GM12874 (cell line): ENCODE measurements at regions not wholly inside any gene's neighbourhood (a gene's known extent, or its start where the extent isn't known, plus 50 kb on each side); places are given as distances from the start of the nearest gene placed in this dataset.

Experiments
- CTCF ChIP-seq: IDR thresholded peaks from 2 replicates; pipeline ENCODE4 v1.5.1; 2011; ENCODE audit warnings: low read depth, mild to moderate bottlenecking, control low read depth, low read length, moderate library complexity; ENCODE audit not compliant: insufficient read depth

GRCh38 chr2:16258350-16258749 lies 318.0 kb downstream of the MYCN start:
- no peak for TF ChIP-seq CTCF

- no peak for TF ChIP-seq CTCF
Measured at GRCh38 chr2:16257322-16258028, 317.1 kb downstream of the MYCN start.

GRCh38 chr2:16256601-16257321 lies 316.4 kb downstream of the MYCN start:
- no peak for TF ChIP-seq CTCF

- no peak for TF ChIP-seq CTCF
Measured at GRCh38 chr2:16255120-16255519, 314.8 kb downstream of the MYCN start.

- TF ChIP-seq CTCF = no peak
Measured at GRCh38 chr2:16254356-16254965, 314.1 kb downstream of the MYCN start.

- no peak for TF ChIP-seq CTCF
Measured at GRCh38 chr2:16253291-16253690, 312.9 kb downstream of the MYCN start.

GRCh38 chr2:16252891-16253290 lies 312.5 kb downstream of the MYCN start:
- TF ChIP-seq CTCF = no peak
